Neural crest cell (in vitro differentiated cells): ENCODE measurements at regions not wholly inside any gene's neighbourhood (a gene's known extent, or its start where the extent isn't known, plus 50 kb on each side); places are given as distances from the start of the nearest gene placed in this dataset.

Experiments used
- DNase-seq: peaks from one replicate; pipeline ENCODE4 v3.0.0; 2021; ENCODE audit warnings: low read depth, mixed read lengths, low spot score
- H3K27ac Mint-ChIP-seq: one replicate; pipeline ENCODE4 v1.8.0; 2021; ENCODE audit warnings: mild to moderate bottlenecking, mixed read lengths; ENCODE audit not compliant: unreplicated experiment
- H3K27me3 Mint-ChIP-seq: 2 replicates; pipeline ENCODE4 v1.8.0; 2021; ENCODE audit warnings: low read depth, mild to moderate bottlenecking, mixed read lengths
- H3K36me3 Mint-ChIP-seq: 2 replicates; pipeline ENCODE4 v1.8.0; 2021; ENCODE audit warnings: low read depth, mild to moderate bottlenecking, mixed read lengths
- H3K4me1 Mint-ChIP-seq: 2 replicates; pipeline ENCODE4 v1.8.0; 2021; ENCODE audit warnings: mixed read lengths
- H3K4me3 Mint-ChIP-seq: one replicate; pipeline ENCODE4 v1.8.0; 2021; ENCODE audit warnings: mild to moderate bottlenecking, mixed read lengths
- H3K9me3 Mint-ChIP-seq: 2 replicates; pipeline ENCODE4 v1.8.0; 2021; ENCODE audit warnings: mixed read lengths
- TF ChIP-seq, protein P1 (sequence below): fragments of 200-600 bp; sonication (generic); conservative IDR thresholded peaks from 2 replicates; pipeline ENCODE4 v1.5.0; 2021; ENCODE audit warnings: antibody characterized with exemption, mild to moderate bottlenecking

DNA sequence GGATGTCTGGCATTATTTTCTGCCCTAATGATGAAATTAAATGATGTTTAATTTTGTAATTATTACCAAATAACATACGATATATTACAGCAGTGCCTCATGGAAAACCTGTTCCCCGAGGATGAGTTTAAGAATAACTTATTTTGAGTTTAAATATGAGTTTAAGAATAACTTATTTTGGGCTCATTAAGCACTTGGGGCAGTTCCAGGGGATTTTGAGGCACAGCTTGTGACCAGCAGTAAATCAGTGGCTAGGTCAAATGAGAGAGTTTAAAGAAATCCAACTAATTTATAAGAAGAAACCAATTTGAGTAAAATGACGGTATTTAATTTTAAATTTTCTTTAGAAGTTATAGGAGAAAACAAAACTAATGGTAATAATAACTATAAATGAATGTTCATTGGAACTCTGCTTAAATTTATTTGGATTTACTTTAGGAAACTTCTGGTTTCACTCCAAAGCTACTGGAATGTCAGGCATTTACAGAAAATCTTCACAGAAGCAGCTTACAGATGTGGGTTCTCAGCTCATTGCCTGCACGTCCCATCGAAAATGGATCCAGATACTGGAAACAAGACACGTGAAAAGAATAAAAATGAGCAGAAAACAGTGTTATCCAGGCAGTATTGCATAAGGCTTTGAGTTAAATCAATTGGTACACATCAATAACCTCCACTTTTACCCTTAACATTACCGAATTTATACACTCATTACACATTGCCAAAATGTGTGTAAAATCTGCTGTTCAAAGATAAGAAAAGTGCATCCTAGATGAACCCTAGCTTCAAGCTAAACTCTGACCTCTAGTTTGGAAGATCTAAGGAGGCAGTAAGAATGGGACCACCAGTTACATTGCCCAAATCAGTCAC, 784.5 kb upstream of the IGFBP3 start:
- Mint-ChIP-seq H3K27me3 (no peaks in the 10 kb centered on the region), H3K4me1 (peaks cover 5% of the 10 kb centered on the region), H3K4me3 (no peak overlapping the region), H3K27ac (no peak overlapping the region), H3K9me3 (no peaks in the 10 kb centered on the region), H3K36me3 (no peaks in the 10 kb centered on the region)
- no peak for DNase-seq
- TF ChIP-seq, protein P1, sequence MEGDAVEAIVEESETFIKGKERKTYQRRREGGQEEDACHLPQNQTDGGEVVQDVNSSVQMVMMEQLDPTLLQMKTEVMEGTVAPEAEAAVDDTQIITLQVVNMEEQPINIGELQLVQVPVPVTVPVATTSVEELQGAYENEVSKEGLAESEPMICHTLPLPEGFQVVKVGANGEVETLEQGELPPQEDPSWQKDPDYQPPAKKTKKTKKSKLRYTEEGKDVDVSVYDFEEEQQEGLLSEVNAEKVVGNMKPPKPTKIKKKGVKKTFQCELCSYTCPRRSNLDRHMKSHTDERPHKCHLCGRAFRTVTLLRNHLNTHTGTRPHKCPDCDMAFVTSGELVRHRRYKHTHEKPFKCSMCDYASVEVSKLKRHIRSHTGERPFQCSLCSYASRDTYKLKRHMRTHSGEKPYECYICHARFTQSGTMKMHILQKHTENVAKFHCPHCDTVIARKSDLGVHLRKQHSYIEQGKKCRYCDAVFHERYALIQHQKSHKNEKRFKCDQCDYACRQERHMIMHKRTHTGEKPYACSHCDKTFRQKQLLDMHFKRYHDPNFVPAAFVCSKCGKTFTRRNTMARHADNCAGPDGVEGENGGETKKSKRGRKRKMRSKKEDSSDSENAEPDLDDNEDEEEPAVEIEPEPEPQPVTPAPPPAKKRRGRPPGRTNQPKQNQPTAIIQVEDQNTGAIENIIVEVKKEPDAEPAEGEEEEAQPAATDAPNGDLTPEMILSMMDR: no peak

DNA sequence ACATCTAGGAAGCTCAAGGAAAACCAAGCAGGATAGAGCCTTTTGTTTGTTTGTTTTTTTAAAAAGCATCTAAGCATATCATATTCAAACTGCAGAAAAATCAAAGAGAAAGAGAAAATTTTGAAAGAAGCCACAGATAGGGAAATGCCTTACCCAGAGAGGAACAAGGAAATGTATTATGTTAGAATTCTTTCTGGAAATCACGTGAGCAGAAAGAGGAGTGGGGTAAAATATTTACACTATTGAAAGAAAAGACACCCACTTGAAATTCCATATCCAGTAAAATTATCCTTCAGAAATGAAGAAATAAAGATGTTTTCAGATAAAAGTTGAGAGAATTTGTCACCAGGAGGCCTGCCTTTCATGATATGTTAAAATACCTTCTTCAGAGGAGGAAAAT, 775.7 kb upstream of the IGFBP3 start:
- no peak overlapping the region for H3K4me3 Mint-ChIP-seq
- no peaks in the 10 kb centered on the region for H3K27me3 Mint-ChIP-seq
- DNase-seq: no peak
- H3K36me3 Mint-ChIP-seq: no peaks in the 10 kb centered on the region
- H3K27ac Mint-ChIP-seq: no peak overlapping the region
- peaks cover 15% of the 10 kb centered on the region for H3K4me1 Mint-ChIP-seq
- H3K9me3 Mint-ChIP-seq: peaks cover 7% of the 10 kb centered on the region
- TF ChIP-seq, protein P1: no peak

DNA sequence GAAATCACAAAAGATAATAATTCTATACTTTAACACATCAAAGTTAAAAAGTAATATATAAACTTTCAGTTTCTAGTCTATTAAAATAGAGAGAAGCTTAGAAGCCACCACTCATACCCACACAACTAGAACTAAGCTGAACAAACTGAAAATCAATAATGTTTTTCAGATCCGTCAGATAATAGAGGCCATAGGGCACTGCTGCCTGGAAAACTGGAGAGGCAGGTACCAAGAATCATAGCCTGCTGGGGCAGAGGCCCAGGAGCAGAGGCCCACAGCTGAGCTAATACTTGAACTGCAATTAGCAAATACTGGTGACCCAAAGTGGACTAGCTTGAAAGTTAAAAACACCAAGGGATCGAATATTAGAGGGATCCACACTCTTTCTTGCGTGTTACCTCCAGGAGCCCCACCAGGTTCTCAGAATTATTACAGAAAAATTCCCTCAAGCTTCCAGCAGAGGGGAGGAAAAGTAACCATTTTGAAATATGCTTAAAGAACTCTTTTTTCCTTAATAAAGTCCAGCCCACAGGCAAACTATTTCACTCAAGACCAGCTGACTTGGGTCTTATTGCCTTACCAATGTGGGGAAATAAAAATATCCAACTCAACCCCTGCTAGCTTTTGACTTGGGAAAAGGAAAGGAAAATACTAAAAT, 774.1 kb upstream of the IGFBP3 start:
- TF ChIP-seq, protein P1: peak; percentile 45
- H3K27ac Mint-ChIP-seq: no peak overlapping the region
- no peak for DNase-seq
- peaks cover 15% of the 10 kb centered on the region for H3K4me1 Mint-ChIP-seq
- H3K27me3 Mint-ChIP-seq: no peaks in the 10 kb centered on the region
- H3K36me3 Mint-ChIP-seq: no peaks in the 10 kb centered on the region
- H3K4me3 Mint-ChIP-seq: no peak overlapping the region
- peaks cover 11% of the 10 kb centered on the region for H3K9me3 Mint-ChIP-seq

DNA sequence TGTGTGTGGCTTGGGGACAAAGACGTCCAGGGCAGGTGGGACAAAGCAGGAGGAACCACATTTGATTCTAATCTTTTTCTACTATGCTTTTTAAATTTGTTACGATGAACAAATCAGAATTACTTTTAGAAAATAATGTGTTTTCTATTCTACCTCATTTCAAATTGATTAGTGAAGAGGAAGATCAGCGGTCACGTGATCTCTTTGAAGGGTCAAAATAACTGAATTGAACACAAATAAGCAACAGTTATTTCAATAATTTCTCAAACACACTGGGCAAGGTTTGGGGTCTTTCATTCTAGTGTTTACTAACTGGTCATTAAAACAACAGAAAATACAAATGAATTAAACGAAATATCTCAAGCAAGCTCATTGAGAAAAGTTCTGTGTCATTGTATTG, 773.0 kb upstream of the IGFBP3 start:
- no peak for DNase-seq
- TF ChIP-seq, protein P1: no peak
- H3K27me3 Mint-ChIP-seq: no peaks in the 10 kb centered on the region
- no peaks in the 10 kb centered on the region for H3K36me3 Mint-ChIP-seq
- no peak overlapping the region for H3K4me3 Mint-ChIP-seq
- peaks cover 8% of the 10 kb centered on the region for H3K9me3 Mint-ChIP-seq
- H3K4me1 Mint-ChIP-seq: peaks cover 15% of the 10 kb centered on the region
- no peak overlapping the region for H3K27ac Mint-ChIP-seq

GRCh38 chr7:46687203-46687602, 766.1 kb upstream of the IGFBP3 start:
- peaks cover 11% of the 10 kb centered on the region for H3K9me3 Mint-ChIP-seq
- no peaks in the 10 kb centered on the region for H3K4me1 Mint-ChIP-seq
- H3K4me3 Mint-ChIP-seq: no peak overlapping the region
- TF ChIP-seq, protein P1: no peak
- no peaks in the 10 kb centered on the region for H3K27me3 Mint-ChIP-seq
- H3K36me3 Mint-ChIP-seq: no peaks in the 10 kb centered on the region
- no peak overlapping the region for H3K27ac Mint-ChIP-seq
- no peak for DNase-seq
